ENCODE measurements at regions not wholly inside any gene's neighbourhood (a gene's known extent, or its start where the extent isn't known, plus 50 kb on each side); places are given as distances from the start of the nearest gene placed in this dataset.

DNA sequence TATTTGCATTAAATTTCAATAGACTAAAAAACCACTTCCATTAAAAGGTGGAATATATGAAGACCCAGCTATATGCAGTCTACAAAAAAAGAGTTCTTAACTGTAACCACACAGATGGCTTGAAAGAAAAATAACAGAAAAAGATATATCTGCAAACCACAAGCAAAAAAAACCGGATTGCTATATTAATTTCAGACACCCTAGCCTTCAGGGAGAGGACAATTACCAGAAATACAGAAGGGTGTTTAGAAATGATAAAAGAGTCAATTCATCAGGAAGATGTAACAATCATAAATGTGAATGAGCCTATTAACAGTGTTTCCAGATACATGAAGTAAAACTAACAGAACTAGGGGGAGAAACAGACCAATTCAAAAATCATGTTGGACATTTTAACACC, 56.9 kb upstream of the SMIM23 start:
- no peaks in the 10 kb centered on the region for H4K20me1 ChIP-seq (ENCODE audit: insufficient read depth, low read length)
- POLR2A ChIA-PET = no interaction called here
- H3K4me3 ChIP-seq (ENCODE audit: low read depth, low read length, poor library complexity, severe bottlenecking) = no peak overlapping the region
- no TSS peak for BruUV-seq (replicated peaks)
- 0 out of 2 replicates have a peak, but pooled peaks cover 5% of the 10 kb centered on the region for H3K9me3 ChIP-seq (ENCODE audit: low read length)
- H3K9me2 ChIP-seq (ENCODE audit: insufficient read depth, low read length) = no peaks in the 10 kb centered on the region
- no peaks in the 10 kb centered on the region for H3K79me2 ChIP-seq (ENCODE audit: insufficient read depth, low read depth, low read length)
- H2AFZ ChIP-seq (ENCODE audit: low read length) = no peak overlapping the region
- no peak for DNase-seq (ENCODE audit: low spot score)
- no peaks in the 10 kb centered on the region for H3K4me1 ChIP-seq (ENCODE audit: insufficient read depth, low read length, poor library complexity, severe bottlenecking)
- CTCF ChIA-PET (ENCODE audit: unreplicated experiment) = no interaction called here
- H3K36me3 ChIP-seq (ENCODE audit: insufficient read depth, low read length) = no peaks in the 10 kb centered on the region
- H3K27ac ChIP-seq (ENCODE audit: low read depth, low read length, poor library complexity, severe bottlenecking) = no peak overlapping the region
- intact Hi-C loops (cut with micrococcal nuclease; ENCODE audit: unreplicated experiment) = no loop called here
- TF ChIP-seq, protein P1, sequence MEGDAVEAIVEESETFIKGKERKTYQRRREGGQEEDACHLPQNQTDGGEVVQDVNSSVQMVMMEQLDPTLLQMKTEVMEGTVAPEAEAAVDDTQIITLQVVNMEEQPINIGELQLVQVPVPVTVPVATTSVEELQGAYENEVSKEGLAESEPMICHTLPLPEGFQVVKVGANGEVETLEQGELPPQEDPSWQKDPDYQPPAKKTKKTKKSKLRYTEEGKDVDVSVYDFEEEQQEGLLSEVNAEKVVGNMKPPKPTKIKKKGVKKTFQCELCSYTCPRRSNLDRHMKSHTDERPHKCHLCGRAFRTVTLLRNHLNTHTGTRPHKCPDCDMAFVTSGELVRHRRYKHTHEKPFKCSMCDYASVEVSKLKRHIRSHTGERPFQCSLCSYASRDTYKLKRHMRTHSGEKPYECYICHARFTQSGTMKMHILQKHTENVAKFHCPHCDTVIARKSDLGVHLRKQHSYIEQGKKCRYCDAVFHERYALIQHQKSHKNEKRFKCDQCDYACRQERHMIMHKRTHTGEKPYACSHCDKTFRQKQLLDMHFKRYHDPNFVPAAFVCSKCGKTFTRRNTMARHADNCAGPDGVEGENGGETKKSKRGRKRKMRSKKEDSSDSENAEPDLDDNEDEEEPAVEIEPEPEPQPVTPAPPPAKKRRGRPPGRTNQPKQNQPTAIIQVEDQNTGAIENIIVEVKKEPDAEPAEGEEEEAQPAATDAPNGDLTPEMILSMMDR (conservative IDR thresholded peaks at IDR 0.05; ENCODE audit: low read length) = no peak
- TF ChIP-seq EZH2phosphoT487 (IDR thresholded peaks at IDR 0.05; ENCODE audit: borderline replicate concordance, low read depth, low read length) = no peak
- no peak overlapping the region for H3K4me2 ChIP-seq (ENCODE audit: low read length)

Measured in OCI-LY7 (cell line).